ENCODE measurements at regions not wholly inside any gene's neighbourhood (a gene's known extent, or its start where the extent isn't known, plus 50 kb on each side); places are given as distances from the start of the nearest gene placed in this dataset.

GRCh38 chr7:96539471-96539870 lies 170.2 kb downstream of the SEM1 start:
- Histone ChIP-seq H3K9me3 (ENCODE audit: control insufficient read depth, low read length) (peaks cover 7% of the 10 kb centered on the region), H3K18ac (ENCODE audit: low read depth in 1 of 2, low read length in 2 of 2) (no peak overlapping the region)

GRCh38 chr7:96538632-96539031 lies 171.0 kb downstream of the SEM1 start:
- Histone ChIP-seq H3K18ac (ENCODE audit: low read depth in 1 of 2, low read length in 2 of 2) (no peak overlapping the region), H2BK120ac (ENCODE audit: low read depth, low read length) (no peak overlapping the region), H3K4me1 (ENCODE audit: control insufficient read depth, insufficient read depth, low read depth, low read length) (no peaks in the 10 kb centered on the region), H2AFZ (ENCODE audit: low read depth, low read length) (no peak overlapping the region), H3K14ac (ENCODE audit: low read length in 2 of 2) (no peak overlapping the region), H2BK5ac (ENCODE audit: low read depth, low read length, poor library complexity, severe bottlenecking) (no peak overlapping the region), H3K4ac (ENCODE audit: low read depth in 1 of 2, low read length in 2 of 2) (no peak overlapping the region), H3K23ac (ENCODE audit: low read length in 2 of 2) (no peak overlapping the region), H2AK5ac (ENCODE audit: low read length, severe bottlenecking) (no peak overlapping the region), H3K9me3 (ENCODE audit: control insufficient read depth, low read length) (peaks cover 7% of the 10 kb centered on the region), H2BK15ac (ENCODE audit: low read depth, poor library complexity, severe bottlenecking) (no peak overlapping the region), H3K4me2 (ENCODE audit: low read length, poor library complexity, severe bottlenecking) (no peak overlapping the region), H2BK12ac (ENCODE audit: low read length in 2 of 2) (no peak overlapping the region), H3K79me1 (replicated peaks; ENCODE audit: low read length, poor library complexity, severe bottlenecking) (no peaks in the 10 kb centered on the region), H3K27ac (ENCODE audit: low read length, poor library complexity, severe bottlenecking) (no peak overlapping the region), H3K4me3 (ENCODE audit: insufficient read depth in 1 of 2, low read depth in 1 of 2, low read length in 2 of 2) (no peak overlapping the region), H4K91ac (ENCODE audit: low read length) (no peak overlapping the region), H3K36me3 (ENCODE audit: control insufficient read depth in 1 of 2, insufficient read depth in 2 of 2, low read depth in 1 of 2, low read length in 2 of 2) (no peaks in the 10 kb centered on the region), H3K27me3 (ENCODE audit: control insufficient read depth in 1 of 2, insufficient read depth in 1 of 2, low read length in 2 of 2) (no peaks in the 10 kb centered on the region), H4K8ac (ENCODE audit: low read length) (no peak overlapping the region), H3K9ac (ENCODE audit: low read length) (no peak overlapping the region)
- WGBS: 20% methylated on average over 1 of the region's 2 CpGs
- DNase-seq: no peak

More at GRCh38 chr7:96539471-96539870, 170.2 kb downstream of the SEM1 start:
- WGBS: no CpG with 5 or more reads among the region's 1 CpG
- no peak for DNase-seq
- Histone ChIP-seq H3K27me3 (ENCODE audit: control insufficient read depth in 1 of 2, insufficient read depth in 1 of 2, low read length in 2 of 2) (no peaks in the 10 kb centered on the region), H3K23ac (ENCODE audit: low read length in 2 of 2) (no peak overlapping the region), H3K27ac (ENCODE audit: low read length, poor library complexity, severe bottlenecking) (no peak overlapping the region), H3K4me2 (ENCODE audit: low read length, poor library complexity, severe bottlenecking) (no peak overlapping the region), H3K9ac (ENCODE audit: low read length) (no peak overlapping the region), H3K4ac (ENCODE audit: low read depth in 1 of 2, low read length in 2 of 2) (no peak overlapping the region), H2BK12ac (ENCODE audit: low read length in 2 of 2) (no peak overlapping the region), H4K8ac (ENCODE audit: low read length) (no peak overlapping the region), H3K4me3 (ENCODE audit: insufficient read depth in 1 of 2, low read depth in 1 of 2, low read length in 2 of 2) (no peak overlapping the region), H3K36me3 (ENCODE audit: control insufficient read depth in 1 of 2, insufficient read depth in 2 of 2, low read depth in 1 of 2, low read length in 2 of 2) (no peaks in the 10 kb centered on the region), H2BK120ac (ENCODE audit: low read depth, low read length) (no peak overlapping the region), H2AK5ac (ENCODE audit: low read length, severe bottlenecking) (no peak overlapping the region), H3K4me1 (ENCODE audit: control insufficient read depth, insufficient read depth, low read depth, low read length) (no peaks in the 10 kb centered on the region), H2BK15ac (ENCODE audit: low read depth, poor library complexity, severe bottlenecking) (no peak overlapping the region), H4K91ac (ENCODE audit: low read length) (no peak overlapping the region), H2BK5ac (ENCODE audit: low read depth, low read length, poor library complexity, severe bottlenecking) (no peak overlapping the region), H3K14ac (ENCODE audit: low read length in 2 of 2) (no peak overlapping the region), H2AFZ (ENCODE audit: low read depth, low read length) (no peak overlapping the region), H3K79me1 (replicated peaks; ENCODE audit: low read length, poor library complexity, severe bottlenecking) (no peaks in the 10 kb centered on the region)

GRCh38 chr7:96534221-96534620 lies 175.4 kb downstream of the SEM1 start:
- 72% methylated on average over 3 of the region's 3 CpGs for WGBS

GRCh38 chr7:96532428-96532935 lies 177.2 kb downstream of the SEM1 start:
- Histone ChIP-seq H3K14ac (ENCODE audit: low read length in 2 of 2) (no peak overlapping the region), H2BK15ac (ENCODE audit: low read depth, poor library complexity, severe bottlenecking) (no peak overlapping the region), H3K4me1 (ENCODE audit: control insufficient read depth, insufficient read depth, low read depth, low read length) (no peaks in the 10 kb centered on the region), H3K4ac (ENCODE audit: low read depth in 1 of 2, low read length in 2 of 2) (no peak overlapping the region), H2AK5ac (ENCODE audit: low read length, severe bottlenecking) (no peak overlapping the region), H3K9ac (ENCODE audit: low read length) (no peak overlapping the region), H2BK5ac (ENCODE audit: low read depth, low read length, poor library complexity, severe bottlenecking) (no peak overlapping the region), H3K4me3 (ENCODE audit: insufficient read depth in 1 of 2, low read depth in 1 of 2, low read length in 2 of 2) (no peak overlapping the region), H3K9me3 (ENCODE audit: control insufficient read depth, low read length) (no peaks in the 10 kb centered on the region), H3K79me1 (replicated peaks; ENCODE audit: low read length, poor library complexity, severe bottlenecking) (no peaks in the 10 kb centered on the region), H2BK12ac (ENCODE audit: low read length in 2 of 2) (no peak overlapping the region), H4K8ac (ENCODE audit: low read length) (no peak overlapping the region), H4K91ac (ENCODE audit: low read length) (no peak overlapping the region), H2BK120ac (ENCODE audit: low read depth, low read length) (no peak overlapping the region), H3K27ac (ENCODE audit: low read length, poor library complexity, severe bottlenecking) (no peak overlapping the region), H2AFZ (ENCODE audit: low read depth, low read length) (no peak overlapping the region), H3K18ac (ENCODE audit: low read depth in 1 of 2, low read length in 2 of 2) (no peak overlapping the region), H3K27me3 (ENCODE audit: control insufficient read depth in 1 of 2, insufficient read depth in 1 of 2, low read length in 2 of 2) (no peaks in the 10 kb centered on the region), H3K23ac (ENCODE audit: low read length in 2 of 2) (no peak overlapping the region), H3K36me3 (ENCODE audit: control insufficient read depth in 1 of 2, insufficient read depth in 2 of 2, low read depth in 1 of 2, low read length in 2 of 2) (no peaks in the 10 kb centered on the region), H3K4me2 (ENCODE audit: low read length, poor library complexity, severe bottlenecking) (no peak overlapping the region)
- no peak for DNase-seq
- 88% methylated on average over 2 of the region's 2 CpGs for whole genome bisulfite sequencing

More at GRCh38 chr7:96534221-96534620, 175.4 kb downstream of the SEM1 start:
- Histone ChIP-seq H3K4me2 (ENCODE audit: low read length, poor library complexity, severe bottlenecking) (no peak overlapping the region), H3K4ac (ENCODE audit: low read depth in 1 of 2, low read length in 2 of 2) (no peak overlapping the region), H3K79me1 (replicated peaks; ENCODE audit: low read length, poor library complexity, severe bottlenecking) (no peaks in the 10 kb centered on the region), H2BK5ac (ENCODE audit: low read depth, low read length, poor library complexity, severe bottlenecking) (no peak overlapping the region), H2AFZ (ENCODE audit: low read depth, low read length) (no peak overlapping the region), H3K23ac (ENCODE audit: low read length in 2 of 2) (no peak overlapping the region), H2AK5ac (ENCODE audit: low read length, severe bottlenecking) (no peak overlapping the region), H3K36me3 (ENCODE audit: control insufficient read depth in 1 of 2, insufficient read depth in 2 of 2, low read depth in 1 of 2, low read length in 2 of 2) (no peaks in the 10 kb centered on the region), H4K8ac (ENCODE audit: low read length) (no peak overlapping the region), H2BK120ac (ENCODE audit: low read depth, low read length) (no peak overlapping the region), H2BK15ac (ENCODE audit: low read depth, poor library complexity, severe bottlenecking) (no peak overlapping the region), H3K14ac (ENCODE audit: low read length in 2 of 2) (no peak overlapping the region), H3K9ac (ENCODE audit: low read length) (no peak overlapping the region), H4K91ac (ENCODE audit: low read length) (no peak overlapping the region), H3K4me3 (ENCODE audit: insufficient read depth in 1 of 2, low read depth in 1 of 2, low read length in 2 of 2) (no peak overlapping the region), H3K18ac (ENCODE audit: low read depth in 1 of 2, low read length in 2 of 2) (no peak overlapping the region), H3K27ac (ENCODE audit: low read length, poor library complexity, severe bottlenecking) (no peak overlapping the region), H2BK12ac (ENCODE audit: low read length in 2 of 2) (no peak overlapping the region), H3K4me1 (ENCODE audit: control insufficient read depth, insufficient read depth, low read depth, low read length) (no peaks in the 10 kb centered on the region), H3K9me3 (ENCODE audit: control insufficient read depth, low read length) (peaks cover 7% of the 10 kb centered on the region), H3K27me3 (ENCODE audit: control insufficient read depth in 1 of 2, insufficient read depth in 1 of 2, low read length in 2 of 2) (no peaks in the 10 kb centered on the region)
- no peak for DNase-seq
